ENCODE measurements at regions not wholly inside any gene's neighbourhood (a gene's known extent, or its start where the extent isn't known, plus 50 kb on each side); places are given as distances from the start of the nearest gene placed in this dataset.

GRCh38 chr1:191882870-191883269 is 275.4 kb upstream of the RGS18 start:
- Mint-ChIP-seq H3K27ac (no peak overlapping the region), H3K9me3 (ENCODE audit: low read depth) (no peaks in the 10 kb centered on the region), H3K4me3 (ENCODE audit: low read depth) (no peak overlapping the region), H3K27me3 (no peaks in the 10 kb centered on the region), H3K4me1 (ENCODE audit: low read depth) (no peaks in the 10 kb centered on the region), H3K36me3 (ENCODE audit: insufficient read depth) (no peaks in the 10 kb centered on the region)
- no peak for DNase-seq (ENCODE audit: low spot score, unreplicated experiment)
- TF ChIP-seq CTCF (IDR thresholded peaks at IDR 0.05; ENCODE audit: unreplicated experiment) = no peak

- no peak for TF ChIP-seq CTCF (IDR thresholded peaks at IDR 0.05; ENCODE audit: unreplicated experiment)
- no peaks in the 10 kb centered on the region for H3K9me3 Mint-ChIP-seq (ENCODE audit: low read depth)
- H3K4me3 Mint-ChIP-seq (ENCODE audit: low read depth) = no peak overlapping the region
- H3K27ac Mint-ChIP-seq = no peak overlapping the region
- no peak for DNase-seq (ENCODE audit: low spot score, unreplicated experiment)
- no peaks in the 10 kb centered on the region for H3K27me3 Mint-ChIP-seq
- H3K36me3 Mint-ChIP-seq (ENCODE audit: insufficient read depth) = no peaks in the 10 kb centered on the region
- no peaks in the 10 kb centered on the region for H3K4me1 Mint-ChIP-seq (ENCODE audit: low read depth)
Observed at GRCh38 chr1:191886977-191887376, 271.3 kb upstream of the RGS18 start.

- Mint-ChIP-seq H3K9me3 (ENCODE audit: low read depth) (peaks cover 6% of the 10 kb centered on the region), H3K4me3 (ENCODE audit: low read depth) (no peak overlapping the region), H3K27ac (no peak overlapping the region), H3K27me3 (no peaks in the 10 kb centered on the region), H3K36me3 (ENCODE audit: insufficient read depth) (no peaks in the 10 kb centered on the region), H3K4me1 (ENCODE audit: low read depth) (no peaks in the 10 kb centered on the region)
- no peak for DNase-seq (ENCODE audit: low spot score, unreplicated experiment)
- TF ChIP-seq CTCF (IDR thresholded peaks at IDR 0.05; ENCODE audit: unreplicated experiment) = no peak
Observed at GRCh38 chr1:191888996-191889622, 269.2 kb upstream of the RGS18 start.

GRCh38 chr1:191889623-191890003 is 268.6 kb upstream of the RGS18 start:
- H3K27me3 Mint-ChIP-seq = no peaks in the 10 kb centered on the region
- no peak for TF ChIP-seq CTCF (IDR thresholded peaks at IDR 0.05; ENCODE audit: unreplicated experiment)

GRCh38 chr1:191890433-191891088 is 267.7 kb upstream of the RGS18 start:
- DNase-seq (ENCODE audit: low spot score, unreplicated experiment) = no peak
- Mint-ChIP-seq H3K4me1 (ENCODE audit: low read depth) (peaks cover 2% of the 10 kb centered on the region), H3K27ac (no peak overlapping the region), H3K9me3 (ENCODE audit: low read depth) (peaks cover 6% of the 10 kb centered on the region), H3K27me3 (no peaks in the 10 kb centered on the region), H3K36me3 (ENCODE audit: insufficient read depth) (no peaks in the 10 kb centered on the region), H3K4me3 (ENCODE audit: low read depth) (no peak overlapping the region)
- no peak for TF ChIP-seq CTCF (IDR thresholded peaks at IDR 0.05; ENCODE audit: unreplicated experiment)

More at GRCh38 chr1:191889623-191890003, 268.6 kb upstream of the RGS18 start:
- Mint-ChIP-seq H3K9me3 (ENCODE audit: low read depth) (peaks cover 6% of the 10 kb centered on the region), H3K36me3 (ENCODE audit: insufficient read depth) (no peaks in the 10 kb centered on the region), H3K4me1 (ENCODE audit: low read depth) (no peaks in the 10 kb centered on the region), H3K27ac (no peak overlapping the region), H3K4me3 (ENCODE audit: low read depth) (no peak overlapping the region)
- no peak for DNase-seq (ENCODE audit: low spot score, unreplicated experiment)

Data from progenitor cell of endocrine pancreas (in vitro differentiated cells).